ENCODE measurements at regions not wholly inside any gene's neighbourhood (a gene's known extent, or its start where the extent isn't known, plus 50 kb on each side); places are given as distances from the start of the nearest gene placed in this dataset.
"Not testable (repeated sequence)": the region's sequence is repeated elsewhere in the genome, so short reads cannot be mapped to it uniquely, and the experiment has no call there.

DNA sequence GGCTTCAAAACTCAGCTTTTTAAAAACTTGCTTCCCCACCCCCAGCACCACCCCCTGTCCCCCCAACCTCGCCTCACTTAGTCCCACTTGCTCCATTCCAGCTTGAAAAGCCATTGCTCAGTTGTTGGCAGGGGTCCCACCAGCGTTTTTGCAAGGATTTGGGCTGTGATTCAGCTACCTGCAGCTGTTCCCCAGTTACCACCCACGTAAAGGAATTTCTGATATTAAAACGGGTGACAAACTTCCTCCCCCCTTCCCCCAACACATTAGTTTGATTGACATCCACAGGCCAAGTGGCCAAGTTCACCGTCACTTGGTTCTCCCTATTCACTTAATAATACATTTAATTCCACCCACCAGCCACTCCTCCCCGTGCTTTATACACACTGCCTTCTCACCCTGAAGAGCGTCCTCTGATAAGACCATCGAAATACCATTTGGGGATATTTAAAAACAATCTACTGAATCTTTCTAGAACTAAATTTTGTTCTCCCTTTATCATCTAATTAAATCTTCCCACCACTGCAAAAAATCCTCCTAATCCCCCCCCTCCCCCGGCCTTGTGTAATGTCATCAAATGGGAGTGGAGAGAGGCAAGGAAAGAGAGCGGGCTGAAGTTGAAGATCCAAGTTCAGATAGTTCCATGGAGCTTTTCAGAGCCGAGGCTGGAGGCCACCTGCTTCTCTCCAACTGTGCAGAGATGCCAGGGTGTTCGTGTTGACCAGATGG lies 55.1 kb downstream of the SOX9 start:
- DNase-seq, result no peak

DNA sequence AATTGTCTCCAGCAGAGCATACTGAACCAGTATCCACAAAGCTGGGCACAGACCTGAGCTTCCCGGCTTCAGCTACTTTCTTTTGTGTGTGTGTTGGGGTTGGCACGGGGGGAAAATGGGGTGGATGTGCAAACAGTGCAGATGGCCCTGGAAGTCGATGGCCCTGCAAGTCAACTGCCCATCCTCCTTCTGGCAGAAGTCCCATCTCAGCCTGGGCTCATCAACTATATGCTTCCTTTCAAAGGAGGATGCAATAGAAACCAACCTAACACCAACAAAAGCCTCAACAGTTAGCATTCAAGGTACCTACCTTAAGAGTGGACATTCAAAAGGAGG lies 55.7 kb downstream of the SOX9 start:
- no peak for DNase-seq

DNA sequence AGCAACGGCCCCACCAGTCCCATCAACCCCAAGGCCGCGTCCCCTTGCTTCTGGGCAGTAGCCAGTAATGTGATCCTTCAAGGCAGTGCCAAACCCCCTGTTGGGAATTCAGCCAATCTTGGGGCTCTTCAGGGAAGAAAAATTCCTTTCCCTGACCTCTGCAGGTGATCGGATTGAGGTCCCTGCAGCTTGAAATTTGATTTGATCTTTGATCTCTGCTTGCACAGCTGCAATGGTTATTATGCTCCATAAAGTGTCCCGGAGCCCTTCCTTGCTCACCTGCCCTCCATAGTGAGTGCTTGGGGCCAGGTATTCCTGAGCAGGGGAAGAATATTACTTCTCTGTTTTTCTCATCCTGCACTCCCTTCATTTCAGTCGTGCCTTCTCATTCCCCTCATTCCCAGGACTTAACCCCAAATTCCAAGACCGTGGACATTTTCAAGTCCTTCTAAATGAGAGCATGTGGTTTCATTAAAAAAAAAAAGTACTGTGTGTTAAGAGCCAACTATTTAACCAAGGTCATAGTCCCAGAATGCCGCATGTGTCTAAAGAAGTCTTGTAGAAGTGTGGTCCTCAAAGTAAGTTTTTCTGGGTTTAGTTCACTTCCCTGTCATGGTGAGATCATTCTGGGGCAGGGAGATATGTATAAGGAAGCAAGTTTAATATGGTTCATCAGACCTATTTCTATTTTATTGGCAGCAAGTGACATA lies 56.3 kb downstream of the SOX9 start:
- DNase-seq, result no peak

DNA sequence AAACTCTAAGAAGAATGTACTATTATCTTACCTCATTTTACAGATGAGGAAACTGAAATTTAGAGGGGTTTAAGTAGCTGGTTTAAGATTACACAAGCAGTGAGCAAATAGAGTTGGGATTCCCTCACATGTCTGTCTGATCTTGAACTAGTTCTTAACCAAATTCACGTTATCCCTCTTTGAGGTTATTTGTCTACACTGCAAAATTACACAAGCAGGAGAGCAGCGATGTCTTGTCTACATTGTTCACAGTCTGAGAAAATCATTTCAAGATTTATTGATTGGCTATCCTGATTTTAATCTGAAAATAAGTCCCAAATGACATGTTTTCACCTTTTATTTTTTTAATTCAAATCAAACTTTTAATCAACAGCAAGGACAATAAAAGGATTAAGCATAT lies 56.9 kb downstream of the SOX9 start:
- DNase-seq, result no peak

DNA sequence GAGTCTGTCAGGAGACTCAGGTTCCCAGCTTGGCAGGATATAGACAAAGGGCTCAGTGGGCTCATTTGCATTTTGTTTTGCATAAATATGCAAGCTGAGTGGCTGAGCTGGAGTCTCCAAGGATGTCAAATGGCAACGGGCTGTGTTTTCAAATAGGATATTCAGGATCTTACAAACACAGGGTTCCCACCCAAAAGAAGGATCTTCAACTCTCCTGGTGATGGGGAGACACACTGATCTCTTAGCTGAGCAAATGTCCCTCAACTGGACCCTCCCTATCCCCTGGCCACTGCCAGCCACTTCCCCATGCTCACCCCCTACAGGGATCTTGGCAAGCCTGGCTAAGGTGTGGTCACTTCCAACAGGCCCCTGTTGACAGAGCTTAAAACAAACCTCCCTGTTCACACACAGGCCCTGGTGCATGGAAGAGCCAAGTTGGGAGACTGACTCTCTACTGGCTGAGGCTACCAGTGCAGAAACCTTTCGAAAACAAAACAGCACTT lies 61.6 kb downstream of the SOX9 start:
- DNase-seq, result no peak

DNA sequence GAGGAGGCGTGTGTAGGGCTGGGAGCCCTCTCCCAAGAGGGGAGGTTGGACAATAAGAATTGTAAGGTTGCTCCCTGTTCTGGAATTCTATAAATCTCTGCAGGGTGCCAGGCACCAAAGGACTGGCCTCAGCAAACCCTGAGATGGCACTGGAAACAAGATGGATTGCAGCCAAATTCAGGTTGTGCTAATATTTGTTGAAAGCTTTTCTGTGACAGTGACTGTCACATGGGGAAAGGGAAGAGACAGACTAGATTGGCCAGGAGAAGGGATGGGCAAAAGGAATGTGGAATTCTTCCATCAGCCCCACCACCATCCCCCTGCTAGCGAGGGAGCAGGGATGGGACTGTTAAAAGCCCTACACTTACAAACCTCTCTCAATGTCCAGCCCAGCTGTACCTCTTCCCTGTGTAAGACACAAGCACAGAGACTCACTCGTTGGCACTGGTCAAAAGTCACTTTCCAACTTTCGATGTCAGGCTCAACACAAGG lies 62.4 kb downstream of the SOX9 start:
- DNase-seq, result no peak

DNA sequence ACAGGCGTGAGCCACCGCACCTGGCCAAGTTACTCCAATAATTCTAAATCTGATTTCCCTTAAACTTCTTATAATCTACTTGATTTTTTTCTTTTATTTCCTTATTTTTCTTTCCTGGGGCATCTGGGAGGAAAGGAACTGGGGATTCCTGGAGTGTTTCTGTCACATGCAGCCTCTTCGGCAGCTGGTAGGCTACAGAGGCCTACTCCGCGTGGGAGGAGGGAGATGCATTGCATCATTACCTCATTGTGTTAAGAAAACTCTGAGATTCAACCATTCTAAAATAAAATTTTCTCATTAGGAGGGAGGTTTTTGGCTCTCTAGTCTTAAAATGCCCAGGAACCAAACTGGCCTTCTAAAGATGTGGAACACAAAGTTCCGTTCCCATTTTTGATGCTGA lies 64.0 kb downstream of the SOX9 start:
- no peak for DNase-seq

DNA sequence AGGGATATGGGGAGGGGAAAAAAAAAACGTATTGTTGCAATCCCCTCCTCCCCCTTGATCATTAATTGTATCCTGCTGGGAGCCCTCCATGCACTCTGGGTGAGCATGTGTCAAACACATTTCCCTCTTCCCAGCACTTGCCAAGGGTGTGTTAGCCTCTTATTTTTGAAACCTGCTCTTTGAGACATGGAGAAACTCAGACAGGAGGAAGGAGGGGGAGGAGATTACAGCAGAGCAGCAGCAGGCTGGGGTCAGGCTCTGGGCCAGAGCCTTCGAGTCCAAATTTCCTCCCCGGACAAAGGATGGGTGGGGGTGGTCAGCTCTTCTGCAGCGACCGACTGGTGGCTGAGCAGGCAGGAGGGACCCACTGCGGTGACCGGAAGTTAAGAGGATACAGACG lies 64.7 kb downstream of the SOX9 start:
- no peak for DNase-seq

DNA sequence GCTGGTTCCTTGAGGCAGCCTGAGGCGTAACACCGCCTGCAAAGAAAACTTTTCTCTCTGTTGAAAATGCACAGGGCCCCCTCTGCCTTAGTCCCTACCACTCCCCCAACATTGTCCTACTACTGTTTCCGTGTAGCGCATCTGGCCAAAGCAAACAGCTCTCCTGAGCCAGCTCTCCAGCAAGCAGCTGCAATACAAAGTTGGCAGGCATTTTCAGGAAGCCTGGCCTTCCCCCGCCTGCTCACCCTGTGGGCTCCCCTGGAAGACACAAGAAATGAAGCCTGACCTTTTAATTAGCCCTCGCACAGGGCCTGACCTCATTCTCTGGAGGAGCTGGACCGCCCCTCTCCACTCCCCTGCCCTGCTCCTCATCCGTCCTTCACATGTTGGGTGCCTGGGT lies 66.7 kb downstream of the SOX9 start:
- no peak for DNase-seq

DNA sequence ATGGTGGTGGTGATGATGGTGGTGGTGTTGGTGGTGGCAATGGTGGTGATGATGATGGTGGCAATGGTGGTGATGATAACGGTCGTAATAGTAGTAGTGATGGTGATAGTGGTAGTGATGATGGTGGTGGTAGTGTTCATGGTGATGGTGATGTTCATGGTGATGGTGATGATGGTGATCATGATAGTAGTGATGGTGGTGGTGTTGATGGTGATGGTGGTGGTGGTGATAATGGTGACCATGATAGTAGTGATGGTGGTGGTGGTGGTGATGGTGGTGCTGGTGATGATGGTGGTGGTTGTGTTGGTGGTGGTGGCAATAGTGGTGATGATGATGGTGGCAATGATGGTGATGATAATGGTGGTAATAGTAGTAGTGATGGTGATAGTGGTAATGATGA lies 68.0 kb downstream of the SOX9 start:
- DNase-seq, result no peak

DNA sequence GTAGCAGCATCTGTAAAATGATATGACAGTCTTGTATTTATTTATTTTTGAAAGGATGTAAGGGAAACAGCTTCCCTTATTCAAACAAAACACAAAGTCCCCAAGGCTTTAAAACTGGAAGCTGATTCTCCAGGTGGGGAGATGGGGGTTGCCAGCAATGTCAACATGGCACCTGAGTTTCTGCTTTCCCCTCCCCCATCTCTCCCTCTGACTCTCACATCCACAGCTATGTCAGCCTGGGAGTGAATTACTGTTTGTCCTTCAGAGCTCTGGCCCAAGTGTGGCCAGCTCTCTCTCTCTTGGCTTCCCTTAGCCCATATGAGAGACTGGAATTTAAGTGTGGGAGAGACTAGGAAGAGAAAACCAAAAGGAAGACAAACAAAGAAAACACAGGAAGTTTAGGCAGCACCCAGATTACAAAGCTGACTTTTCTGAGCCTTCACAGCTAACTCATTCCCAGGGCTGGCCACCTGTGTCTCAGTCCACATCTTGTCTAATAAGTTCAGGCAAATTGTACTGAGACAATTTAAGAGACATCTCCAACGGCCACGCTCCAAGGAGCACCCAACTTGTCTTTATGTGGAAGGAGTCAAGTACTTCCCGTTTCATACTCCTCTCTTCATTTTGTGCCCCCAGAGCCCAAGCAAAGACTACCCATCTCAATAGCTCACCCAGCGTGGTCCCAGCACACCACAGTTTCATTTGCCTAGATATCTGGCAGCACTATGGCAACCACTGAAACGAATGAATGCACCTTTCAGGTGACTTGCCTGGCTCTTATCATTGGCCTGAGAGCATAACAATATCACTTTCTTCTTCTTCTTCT lies 69.2 kb downstream of the SOX9 start:
- no peak for DNase-seq

DNA sequence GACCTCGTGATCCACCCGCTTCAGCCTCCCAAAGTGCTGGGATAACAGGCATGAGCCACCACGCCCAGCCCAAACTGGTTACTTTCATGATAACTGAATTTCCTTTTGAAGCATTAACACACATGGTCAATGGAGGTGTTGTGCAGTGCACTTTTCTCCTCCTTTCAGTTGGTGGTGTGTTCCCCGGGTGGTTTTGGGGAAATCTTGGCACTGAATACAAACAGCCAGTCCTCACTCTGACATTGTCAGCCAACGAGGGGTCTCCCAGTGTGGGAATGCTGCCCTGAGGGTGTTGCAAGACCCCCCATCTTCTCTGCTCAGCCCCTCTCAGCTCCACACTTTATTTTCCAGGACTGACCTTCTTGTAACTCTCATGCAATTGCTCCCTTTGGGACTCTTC lies 70.5 kb downstream of the SOX9 start:
- no peak for DNase-seq

DNA sequence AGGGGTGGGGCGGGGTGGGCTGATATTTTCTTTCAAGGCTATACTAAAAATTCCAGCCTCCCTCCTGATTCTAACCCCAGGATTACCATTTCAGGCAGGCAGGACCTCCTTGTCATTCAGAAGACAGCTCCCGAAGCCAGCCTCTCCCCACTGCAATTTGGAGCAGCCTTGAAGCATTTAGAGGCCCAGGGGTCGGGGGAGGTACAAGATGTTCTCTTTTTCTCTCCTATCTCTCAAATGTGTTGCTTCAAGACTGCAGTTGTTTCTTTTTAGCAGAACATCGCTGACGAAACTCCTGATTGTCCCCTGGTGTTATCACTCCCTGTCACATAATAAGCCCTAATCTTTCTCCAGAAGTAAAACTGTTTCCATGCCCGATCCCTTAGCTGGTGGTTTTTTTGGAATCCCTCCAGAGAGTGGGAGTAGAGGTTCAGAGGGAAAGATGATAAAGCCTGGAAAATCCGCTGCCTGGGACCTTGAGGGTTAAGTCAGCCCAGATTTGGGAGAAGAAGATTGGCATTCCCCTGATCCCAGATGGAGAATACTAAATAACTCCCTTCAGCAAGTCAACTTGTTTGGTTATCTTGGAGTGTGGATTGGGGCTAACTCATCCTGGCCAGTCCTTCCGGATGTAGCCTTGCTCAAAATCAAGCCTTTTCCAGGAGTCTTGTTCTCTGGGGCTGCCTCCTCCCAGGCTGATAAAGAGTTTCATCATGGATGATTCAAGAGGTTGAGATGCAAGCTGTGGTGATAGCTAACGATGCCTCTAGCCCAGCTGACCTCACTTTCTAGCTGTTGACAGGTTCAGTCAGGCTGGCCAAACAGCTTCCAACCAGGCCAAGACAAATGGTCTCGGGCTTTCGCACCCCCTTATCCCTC lies 71.3 kb downstream of the SOX9 start:
- no peak for DNase-seq

DNA sequence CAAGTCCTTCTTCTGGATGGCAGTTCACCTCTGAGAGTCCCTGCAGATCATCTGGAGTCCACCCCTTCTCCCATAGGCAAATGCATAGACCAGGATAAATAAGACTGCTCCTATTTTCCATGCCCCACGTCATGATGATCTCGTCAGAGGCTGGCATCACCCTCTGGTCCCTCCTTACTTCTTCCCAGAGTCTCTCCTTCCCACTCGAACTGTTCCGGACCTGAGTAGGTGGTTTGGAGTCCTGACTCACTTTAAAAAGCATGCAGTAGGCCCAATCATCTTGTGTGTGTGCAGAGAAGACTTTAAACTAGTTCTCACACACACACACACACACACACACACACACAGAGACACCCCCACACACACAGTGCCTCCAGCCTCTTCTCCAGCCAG lies 72.0 kb downstream of the SOX9 start:
- DNase-seq, result no peak

DNA sequence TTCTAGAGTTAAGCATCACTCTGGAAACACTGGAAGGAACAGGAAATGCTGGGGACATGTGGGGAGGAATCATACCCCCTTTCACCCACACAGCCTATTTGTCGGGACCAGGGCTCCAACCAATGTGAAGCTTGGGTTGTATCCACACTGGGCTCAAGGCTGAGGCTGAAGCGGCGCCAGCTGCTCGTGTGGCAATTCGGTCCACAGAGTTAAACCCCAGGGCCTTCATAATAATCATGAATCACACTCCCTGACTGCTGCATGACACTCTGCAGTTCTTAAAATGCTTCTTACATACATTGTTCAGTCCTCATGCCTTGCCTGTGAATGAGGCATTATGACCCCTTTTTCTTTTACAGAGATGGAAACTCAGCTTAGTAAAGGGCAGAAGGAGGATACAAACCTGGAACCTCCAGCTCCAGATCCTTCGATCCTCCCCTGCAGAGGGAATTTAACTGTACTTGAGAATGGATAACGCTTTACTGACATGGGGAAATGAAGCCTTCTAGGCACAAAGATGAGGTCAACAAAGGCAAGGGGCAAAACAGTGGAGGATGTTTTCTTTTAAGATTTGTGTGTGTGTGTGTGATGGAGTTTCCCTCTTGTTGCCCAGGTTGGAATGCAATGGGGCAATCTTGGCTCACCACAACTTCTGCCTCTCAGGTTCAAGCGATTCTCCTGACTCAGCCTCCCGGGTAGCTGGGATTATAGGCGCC lies 72.7 kb downstream of the SOX9 start:
- DNase-seq, result no peak

DNA sequence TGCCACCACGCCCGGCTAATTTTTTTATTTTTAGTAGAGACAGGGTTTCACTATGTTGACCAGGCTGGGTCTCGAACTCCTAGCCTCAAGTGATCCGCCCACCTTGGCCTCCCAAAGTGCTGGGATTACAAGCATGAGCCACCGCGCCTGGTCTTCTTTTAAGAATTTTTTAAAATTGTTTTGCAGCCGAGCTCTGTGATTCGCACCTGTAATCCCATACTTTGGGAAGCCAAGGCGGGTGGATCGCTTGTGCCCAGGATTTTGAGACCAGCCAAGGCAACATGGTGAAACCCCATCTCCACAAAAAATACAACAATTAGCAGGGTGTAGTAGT lies 73.3 kb downstream of the SOX9 start:
- DNase-seq, result not testable (repeated sequence)

DNA sequence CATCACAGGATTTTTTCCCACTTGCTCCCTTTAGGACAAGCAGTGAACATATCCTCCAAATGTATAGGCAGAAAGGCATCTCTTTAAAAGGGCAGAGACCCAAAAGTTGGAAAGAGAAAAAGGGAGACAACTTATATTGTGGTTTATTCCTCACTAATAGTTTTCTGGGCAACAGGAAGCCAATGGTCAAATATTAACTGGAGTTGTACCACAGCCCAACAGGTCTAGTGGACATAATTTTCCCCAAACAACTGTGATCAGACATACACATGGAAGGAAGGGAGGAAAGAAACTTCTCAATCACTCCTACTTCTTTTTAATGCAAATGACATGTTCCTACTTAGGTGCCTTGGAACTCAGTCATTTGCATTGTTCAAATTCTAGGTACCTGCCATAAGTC lies 78.4 kb downstream of the SOX9 start:
- DNase-seq, result no peak

DNA sequence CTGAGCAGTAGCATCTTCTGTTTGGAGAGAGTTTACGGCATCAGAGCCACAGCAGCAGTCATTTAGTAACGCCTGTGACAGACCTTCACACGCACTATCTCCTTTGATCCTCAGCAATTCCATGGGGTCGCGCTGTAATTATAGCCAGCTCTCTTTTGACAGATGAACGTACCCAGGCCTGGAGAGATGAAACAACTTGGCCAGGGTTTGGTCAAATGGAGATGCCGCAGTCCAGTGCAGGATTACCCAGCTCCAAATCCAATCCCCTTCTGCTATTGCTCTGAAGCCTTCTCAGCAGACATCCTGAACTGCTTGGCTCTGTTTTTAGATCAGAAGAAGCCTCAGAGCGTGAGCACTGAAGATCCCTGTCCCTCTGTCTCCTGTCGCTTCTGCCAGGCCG lies 83.9 kb downstream of the SOX9 start:
- DNase-seq, result no peak

DNA sequence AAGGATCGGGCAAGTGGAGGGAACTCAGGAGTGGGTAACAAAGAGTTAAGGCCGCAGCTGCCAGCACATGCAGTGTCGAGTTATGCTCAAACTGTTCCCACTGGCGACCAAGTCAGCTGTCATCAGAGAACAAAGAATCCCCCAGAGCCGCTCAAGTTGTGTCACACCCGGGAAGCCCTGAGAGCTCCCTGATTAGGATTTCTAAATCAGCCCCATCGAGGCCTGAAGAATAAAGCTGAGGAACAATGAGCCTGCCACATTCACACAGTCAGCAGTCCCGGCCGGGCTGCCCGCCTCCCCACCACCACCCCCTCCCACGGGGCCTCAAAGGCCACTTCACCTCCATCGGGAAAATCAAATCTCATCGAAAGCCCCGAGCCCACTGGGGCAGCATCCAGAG lies 84.5 kb downstream of the SOX9 start:
- DNase-seq, result no peak

DNA sequence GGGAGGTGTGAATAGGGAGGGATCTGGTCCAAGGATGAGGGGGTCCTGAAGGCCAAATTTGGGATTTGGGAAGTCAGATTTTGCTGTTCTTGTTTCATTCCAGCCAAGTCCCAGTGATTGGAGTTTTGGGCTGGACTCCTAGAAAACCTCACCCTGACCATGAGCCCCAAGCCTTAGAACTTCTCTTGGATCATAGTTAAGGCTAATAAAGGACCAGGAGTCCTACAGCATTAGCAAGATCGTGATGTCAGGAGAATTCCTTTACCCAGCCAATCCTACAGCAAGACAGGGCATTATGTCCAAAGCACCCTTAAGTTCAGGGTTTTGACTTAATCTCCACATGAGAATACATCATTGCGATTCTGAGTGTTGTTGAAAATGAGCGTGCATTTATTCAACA lies 85.0 kb downstream of the SOX9 start:
- no peak for DNase-seq

DNA sequence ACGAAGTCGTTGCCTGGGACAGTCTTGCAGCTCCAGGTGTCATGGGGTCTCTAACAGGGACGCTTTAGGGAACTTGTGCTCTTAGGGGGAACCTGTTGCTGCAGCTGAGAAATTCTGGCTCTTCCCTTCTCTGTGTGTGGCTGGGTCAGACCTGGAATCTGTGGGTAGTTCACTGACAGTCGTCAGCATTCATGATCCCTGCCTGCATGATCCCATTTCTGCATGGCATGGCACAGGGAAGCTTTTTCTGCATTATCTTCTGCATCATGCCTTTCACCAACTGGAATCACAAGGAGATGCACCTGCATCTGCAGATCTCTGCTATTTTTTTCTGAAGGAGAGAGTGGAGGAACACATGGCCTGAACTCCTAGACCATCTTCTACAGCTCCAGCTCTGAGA lies 85.6 kb downstream of the SOX9 start:
- DNase-seq, result no peak

DNA sequence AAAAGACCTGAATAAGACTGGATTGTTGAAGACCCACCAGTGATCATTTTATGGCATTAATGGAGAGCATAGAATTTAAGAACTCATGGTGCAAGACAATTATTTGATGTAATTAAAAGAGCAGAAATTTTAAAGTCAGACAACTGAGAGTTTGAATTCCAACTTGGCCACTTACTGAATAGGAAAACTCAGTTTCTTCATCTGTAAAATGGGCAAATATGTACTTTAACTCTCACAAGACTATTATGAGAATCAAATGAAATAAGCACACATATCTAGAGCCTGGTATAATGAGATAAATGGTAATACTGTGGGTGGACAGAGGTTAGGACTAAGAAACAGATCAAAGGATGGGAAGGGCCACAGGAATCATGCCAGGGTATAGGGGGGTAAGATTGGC lies 88.0 kb downstream of the SOX9 start:
- DNase-seq, result no peak
